PC-9 (cell line): ENCODE measurements at regions not wholly inside any gene's neighbourhood (a gene's known extent, or its start where the extent isn't known, plus 50 kb on each side); places are given as distances from the start of the nearest gene placed in this dataset.

Source experiments
- CTCF ChIP-seq: fragments of 200-600 bp; sonication (generic); conservative IDR thresholded peaks from 2 replicates; pipeline ENCODE4 v1.6.1; 2017; ENCODE audit warnings: mixed run types, antibody characterized with exemption, mild to moderate bottlenecking, moderate library complexity
- EZH2 ChIP-seq: fragments of 200-600 bp; sonication (generic); IDR thresholded peaks from 2 replicates; pipeline ENCODE4 v1.8.0; 2017; ENCODE audit warnings: antibody characterized with exemption, low read depth

DNA sequence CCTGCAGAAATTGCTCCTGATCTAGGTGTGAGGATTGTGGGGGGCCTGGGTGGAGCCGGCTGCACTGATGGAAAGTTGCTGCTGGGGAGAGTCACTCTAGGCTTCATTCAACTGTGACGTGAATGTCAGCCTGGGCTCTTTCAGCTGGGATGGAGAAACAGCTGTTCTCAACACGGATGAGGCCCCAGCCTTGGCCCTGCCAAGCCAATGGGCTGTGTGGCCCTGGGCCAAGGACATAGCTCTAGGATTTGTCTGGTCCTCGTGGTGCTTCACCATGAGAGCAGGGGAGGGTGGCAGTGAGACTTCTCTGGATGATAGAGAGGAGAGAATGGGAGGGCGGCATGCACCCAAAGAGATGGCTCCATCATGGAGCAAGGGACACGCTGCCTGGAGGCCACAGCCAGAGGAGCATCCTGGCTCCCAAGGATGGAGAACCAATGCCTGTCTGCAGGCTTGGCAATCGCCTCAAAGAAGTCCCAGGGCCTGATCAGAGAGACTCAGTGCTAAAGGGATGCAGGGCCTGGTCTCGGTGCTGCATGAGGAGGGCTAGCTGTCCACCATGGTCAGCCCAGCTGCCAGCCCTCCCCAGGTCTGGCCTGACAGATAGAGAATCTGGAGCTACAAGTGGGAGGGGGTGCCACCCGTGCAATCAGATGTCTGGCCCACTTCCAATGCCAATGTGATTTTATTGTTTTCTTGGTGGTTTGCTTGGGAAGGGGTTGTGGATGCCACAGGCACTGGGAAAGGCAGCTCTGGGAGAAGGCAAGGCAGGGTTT lies 141.0 kb downstream of the GADD45G start:
- TF ChIP-seq EZH2, result no peak
- TF ChIP-seq CTCF, result no peak
